ENCODE measurements at regions not wholly inside any gene's neighbourhood (a gene's known extent, or its start where the extent isn't known, plus 50 kb on each side); places are given as distances from the start of the nearest gene placed in this dataset.

GRCh38 chr3:22893101-22893500 is 310.0 kb upstream of the UBE2E2 start:
- no peak for DNase-seq (ENCODE audit: low read depth)

GRCh38 chr3:22893644-22894325 is 309.3 kb upstream of the UBE2E2 start:
- DNase-seq (ENCODE audit: low read depth), result no peak

GRCh38 chr3:22894865-22895264 is 308.3 kb upstream of the UBE2E2 start:
- DNase-seq (ENCODE audit: low read depth), result no peak

- no peak for DNase-seq (ENCODE audit: low read depth)
These were observed 307.5 kb upstream of the UBE2E2 start for GRCh38 chr3:22895671-22896070.

- DNase-seq (ENCODE audit: low read depth), result no peak
These were observed 304.6 kb upstream of the UBE2E2 start for GRCh38 chr3:22898558-22898957.

- DNase-seq (ENCODE audit: low read depth), result no peak
These were observed 303.7 kb upstream of the UBE2E2 start for GRCh38 chr3:22899441-22899840.

- DNase-seq (ENCODE audit: low read depth), result no peak
These were observed 302.8 kb upstream of the UBE2E2 start for GRCh38 chr3:22900296-22900695.

- no peak for DNase-seq (ENCODE audit: low read depth)
These were observed 301.4 kb upstream of the UBE2E2 start for GRCh38 chr3:22901684-22902083.

- no peak for DNase-seq (ENCODE audit: low read depth)
These were observed 295.9 kb upstream of the UBE2E2 start for GRCh38 chr3:22907161-22907780.

GRCh38 chr3:22907796-22908195 is 295.3 kb upstream of the UBE2E2 start:
- no peak for DNase-seq (ENCODE audit: low read depth)

- no peak for DNase-seq (ENCODE audit: low read depth)
These were observed 294.1 kb upstream of the UBE2E2 start for GRCh38 chr3:22908989-22909507.

GRCh38 chr3:22916933-22917332 is 286.2 kb upstream of the UBE2E2 start:
- DNase-seq (ENCODE audit: low read depth), result no peak

- DNase-seq (ENCODE audit: low read depth), result no peak
These were observed 283.1 kb upstream of the UBE2E2 start for GRCh38 chr3:22920006-22920405.

GRCh38 chr3:22922317-22922716 is 280.8 kb upstream of the UBE2E2 start:
- DNase-seq (ENCODE audit: low read depth), result no peak

GRCh38 chr3:22923711-22924110 is 279.4 kb upstream of the UBE2E2 start:
- DNase-seq (ENCODE audit: low read depth), result no peak

- DNase-seq (ENCODE audit: low read depth), result no peak
These were observed 274.7 kb upstream of the UBE2E2 start for GRCh38 chr3:22928216-22929110.

- DNase-seq (ENCODE audit: low read depth), result no peak
These were observed 269.9 kb upstream of the UBE2E2 start for GRCh38 chr3:22933051-22933840.

GRCh38 chr3:22933841-22934116 is 269.3 kb upstream of the UBE2E2 start:
- no peak for DNase-seq (ENCODE audit: low read depth)

- DNase-seq (ENCODE audit: low read depth), result no peak
These were observed 268.1 kb upstream of the UBE2E2 start for GRCh38 chr3:22935040-22935439.

GRCh38 chr3:22937536-22937935 is 265.6 kb upstream of the UBE2E2 start:
- DNase-seq (ENCODE audit: low read depth), result no peak

GRCh38 chr3:22938739-22939138 is 264.4 kb upstream of the UBE2E2 start:
- DNase-seq (ENCODE audit: low read depth), result no peak

GRCh38 chr3:22939349-22939748 is 263.8 kb upstream of the UBE2E2 start:
- no peak for DNase-seq (ENCODE audit: low read depth)

Data from activated T-cell treated with anti-CD3 and anti-CD28 coated beads for 1 hour (primary cell).